NCI-H2196 treated with DMSO at 0.1 percent for 48 hours (cell line): ENCODE measurements at regions not wholly inside any gene's neighbourhood (a gene's known extent, or its start where the extent isn't known, plus 50 kb on each side); places are given as distances from the start of the nearest gene placed in this dataset.
A peak's percentile ranks its signal among the peaks of the same experiment; 100 is the strongest.

Experiments used
- DNase-seq: peaks from one replicate; lab custom pipeline; 2025; ENCODE audit not compliant: unreplicated experiment; lab: John Stamatoyannopoulos, UW

DNA sequence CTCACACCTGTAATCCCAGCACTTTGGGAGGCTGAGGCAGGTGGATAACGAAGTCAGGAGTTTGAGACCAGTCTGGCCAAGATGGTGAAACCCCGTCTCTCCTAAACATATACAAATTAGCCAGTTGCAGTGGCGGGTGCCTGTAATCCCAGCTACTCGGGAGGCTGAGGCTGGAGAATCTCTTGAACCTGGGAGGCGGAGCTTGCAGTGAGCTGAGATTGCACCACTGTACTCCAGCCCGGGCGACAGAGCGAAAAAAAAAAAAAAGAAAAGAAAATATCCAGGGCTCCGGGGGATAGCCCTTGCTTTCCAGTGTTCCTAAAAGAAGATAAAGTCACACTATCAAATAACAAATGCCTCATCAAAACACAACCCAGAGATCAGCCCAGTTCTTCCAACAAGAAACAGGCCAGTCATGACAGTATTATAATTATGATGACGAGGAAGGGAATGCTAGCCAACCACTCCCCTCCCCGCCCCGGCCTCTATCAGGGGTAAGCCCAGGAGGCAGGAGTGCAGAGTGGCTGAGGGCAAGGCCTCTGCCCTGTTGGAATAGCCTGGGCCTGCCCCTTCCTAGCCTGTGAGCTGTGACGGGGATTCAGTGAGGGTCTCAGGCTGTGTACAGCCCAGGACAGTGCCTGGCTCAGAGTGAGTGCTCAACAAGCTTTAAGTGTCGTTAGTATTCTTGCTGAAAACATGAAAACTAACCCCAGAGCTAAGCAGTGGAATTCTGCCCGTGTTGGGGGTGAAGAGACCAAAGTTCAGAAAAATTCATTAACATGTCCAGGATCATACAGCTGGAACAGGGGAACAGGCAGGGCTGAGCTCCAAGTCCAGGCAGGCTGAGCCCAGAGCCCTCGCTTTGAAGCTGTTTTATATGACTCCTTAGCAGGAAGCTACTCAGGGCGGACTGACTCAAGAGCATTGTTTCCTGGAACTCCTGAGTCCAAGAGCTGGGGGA lies 54.3 kb downstream of the FAM241B start:
- no peak for DNase-seq

DNA sequence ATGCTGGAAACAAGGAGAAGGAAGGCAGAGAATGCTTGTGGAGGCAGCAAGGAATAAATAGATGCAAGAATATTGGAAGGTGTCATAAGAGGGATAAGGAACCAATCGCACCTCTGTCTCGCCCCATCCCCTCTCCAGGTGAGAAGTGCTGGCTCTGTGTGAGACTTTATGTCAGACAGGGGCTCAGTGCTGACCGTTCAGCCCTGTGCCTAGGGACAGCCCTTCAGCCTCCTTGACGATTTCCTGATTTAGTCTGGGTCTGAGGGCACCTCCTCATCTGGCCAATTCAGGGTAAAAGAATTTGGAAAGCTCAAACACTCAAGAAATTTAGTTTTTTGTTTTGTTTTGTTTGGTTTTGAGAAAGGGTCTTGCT lies 54.9 kb downstream of the FAM241B start:
- DNase-seq: no peak

DNA sequence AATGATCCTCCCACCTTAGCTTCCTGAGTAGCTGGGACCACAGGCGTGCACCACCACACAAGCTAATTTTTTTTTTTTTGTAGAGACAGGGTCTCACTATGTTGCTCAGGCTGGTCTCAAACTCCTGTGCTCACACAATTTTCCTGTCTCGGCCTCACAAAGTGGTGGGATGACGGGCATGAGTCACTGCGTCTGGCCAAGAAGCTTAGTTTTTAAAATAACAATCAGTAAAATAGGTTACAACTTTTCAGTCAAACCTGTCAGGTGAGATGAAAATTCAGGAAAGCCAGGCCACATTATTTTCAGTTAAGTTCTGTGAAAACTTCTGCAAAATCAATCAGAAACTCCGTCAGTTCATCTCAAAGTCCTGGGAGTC lies 55.4 kb downstream of the FAM241B start:
- DNase-seq: no peak

DNA sequence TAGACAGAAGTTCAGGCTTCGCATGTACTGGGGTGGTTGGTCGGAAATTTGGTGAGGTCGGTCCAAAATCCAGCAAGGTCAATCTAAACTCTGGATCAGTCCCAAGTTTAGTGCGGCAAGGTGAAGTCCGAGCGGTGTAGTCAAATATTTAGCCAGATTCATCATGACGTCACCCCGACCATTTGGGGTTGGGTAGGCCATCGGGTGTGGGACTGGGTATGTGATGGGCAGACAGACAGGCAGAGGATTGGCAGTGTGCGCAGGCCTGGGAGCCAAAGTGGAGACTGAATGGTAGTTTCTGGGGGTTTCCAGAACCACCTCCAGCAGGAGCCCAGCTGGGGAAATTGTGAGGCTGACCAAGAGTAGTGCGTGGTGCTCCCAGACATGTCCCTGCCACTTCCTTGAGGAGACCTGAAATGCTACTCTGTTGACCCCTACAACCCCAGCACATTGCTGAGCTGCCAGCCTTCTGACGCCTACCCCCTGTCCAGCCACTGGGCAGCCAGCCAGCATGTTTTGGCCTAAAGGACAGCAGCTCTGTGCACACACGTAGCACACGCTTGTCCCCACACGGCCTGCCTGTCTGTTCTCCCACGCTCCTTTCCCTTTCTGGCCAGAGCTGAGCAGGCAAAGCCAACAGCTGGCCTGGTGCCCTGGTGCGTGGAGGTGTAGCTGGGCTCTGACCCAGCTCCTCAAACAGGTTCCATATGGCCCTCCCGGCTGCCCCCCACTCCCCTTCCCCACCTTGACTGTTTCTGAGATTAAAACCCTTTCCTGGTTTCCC lies 55.9 kb downstream of the FAM241B start:
- DNase-seq: no peak

DNA sequence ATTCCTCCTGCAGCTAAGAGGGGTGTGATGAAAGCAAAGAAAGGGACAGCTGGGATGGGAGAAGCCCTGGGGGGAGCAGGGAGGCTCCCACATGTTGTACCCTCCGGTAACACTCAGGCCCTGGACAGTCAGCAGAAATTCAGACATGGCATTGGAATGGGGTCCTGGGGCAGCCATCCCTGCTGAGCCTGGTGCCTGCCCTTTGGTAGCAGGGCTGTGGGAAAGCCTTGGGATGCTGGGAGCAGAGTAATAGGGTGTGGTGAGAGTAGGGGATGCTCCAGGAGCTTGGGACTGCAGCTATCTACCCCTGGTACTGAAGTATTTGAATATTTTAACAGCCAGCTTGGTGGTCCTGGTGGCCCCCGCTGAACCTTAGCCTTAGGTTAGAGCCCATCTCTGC lies 56.8 kb downstream of the FAM241B start:
- DNase-seq: no peak

DNA sequence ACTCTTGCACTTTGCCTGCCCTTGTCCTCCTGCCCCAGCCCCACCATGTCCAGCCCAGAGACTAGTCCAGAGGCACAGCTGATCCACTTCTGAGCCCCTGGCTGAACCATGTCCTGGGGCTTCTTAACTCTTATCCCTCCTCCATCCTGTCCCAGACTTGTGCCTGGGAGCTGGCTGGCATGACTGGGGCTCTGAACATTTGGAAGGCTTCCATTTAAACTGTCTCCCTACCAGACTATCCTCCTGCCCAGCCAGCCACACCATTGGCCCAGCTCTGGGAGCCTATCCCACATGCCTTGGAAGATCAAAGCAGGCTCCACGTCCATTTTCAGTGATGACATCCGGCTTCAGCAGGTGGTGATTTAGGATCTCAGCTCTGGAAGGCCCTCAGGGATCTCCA lies 57.4 kb downstream of the FAM241B start:
- DNase-seq: no peak

DNA sequence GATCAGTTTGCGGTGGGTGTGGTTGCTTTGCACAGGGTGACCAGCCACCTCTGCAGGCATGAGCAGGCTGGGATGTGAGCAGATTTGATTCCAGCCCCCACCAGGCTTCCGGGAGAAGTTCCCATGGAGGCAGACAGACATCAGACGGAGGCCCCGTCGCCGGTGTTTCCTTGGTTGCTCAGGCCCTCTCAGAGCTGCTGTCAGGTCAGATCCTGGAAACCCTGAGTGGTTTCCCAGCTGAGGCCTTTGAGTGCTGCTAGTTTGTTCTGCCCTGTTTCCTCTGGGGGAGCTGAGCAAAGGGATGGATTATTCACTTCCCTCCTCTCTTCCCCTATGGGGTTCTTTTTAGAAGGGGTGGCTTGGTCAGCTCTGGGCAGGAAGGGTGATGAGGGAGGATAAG lies 62.2 kb downstream of the FAM241B start:
- no peak for DNase-seq

DNA sequence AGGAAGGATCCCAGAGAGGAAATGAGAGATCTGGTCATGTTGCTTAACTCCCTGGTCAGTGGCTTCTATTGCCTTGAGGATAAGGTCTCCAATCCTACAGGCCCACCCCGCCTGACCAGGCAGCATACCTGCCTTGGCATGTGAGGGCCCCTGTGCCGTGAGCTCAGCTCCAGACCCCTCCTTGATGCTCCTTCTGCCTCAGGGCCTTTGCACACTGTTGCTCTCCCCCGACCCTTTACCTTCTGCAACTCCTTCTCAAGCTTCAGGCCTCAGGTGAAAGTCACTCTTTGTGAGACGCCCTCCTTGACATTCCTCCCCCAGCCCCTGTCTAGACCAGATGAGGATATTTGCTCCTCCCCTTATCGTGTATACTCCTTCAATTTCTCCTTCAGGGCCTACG lies 62.8 kb downstream of the FAM241B start:
- DNase-seq: no peak

DNA sequence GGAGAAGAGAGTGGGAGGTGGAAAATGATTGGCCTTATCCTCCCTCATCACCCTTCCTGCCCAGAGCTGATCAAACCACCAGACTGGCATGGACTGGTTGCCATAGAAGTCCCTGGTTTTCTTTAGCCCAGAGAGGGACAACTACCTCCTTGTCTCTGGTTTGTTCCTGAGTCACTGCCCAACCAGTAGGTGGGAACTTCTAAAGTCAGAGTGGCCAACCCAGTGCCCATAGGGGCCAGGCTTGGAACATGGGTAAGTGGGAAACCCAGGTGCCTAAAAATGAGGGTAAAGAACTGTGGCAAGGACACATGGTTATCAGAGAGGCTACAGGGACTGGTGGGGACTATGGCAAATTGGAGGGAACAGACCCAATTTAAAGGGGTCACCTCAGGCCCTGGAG lies 63.8 kb downstream of the FAM241B start:
- DNase-seq: no peak

DNA sequence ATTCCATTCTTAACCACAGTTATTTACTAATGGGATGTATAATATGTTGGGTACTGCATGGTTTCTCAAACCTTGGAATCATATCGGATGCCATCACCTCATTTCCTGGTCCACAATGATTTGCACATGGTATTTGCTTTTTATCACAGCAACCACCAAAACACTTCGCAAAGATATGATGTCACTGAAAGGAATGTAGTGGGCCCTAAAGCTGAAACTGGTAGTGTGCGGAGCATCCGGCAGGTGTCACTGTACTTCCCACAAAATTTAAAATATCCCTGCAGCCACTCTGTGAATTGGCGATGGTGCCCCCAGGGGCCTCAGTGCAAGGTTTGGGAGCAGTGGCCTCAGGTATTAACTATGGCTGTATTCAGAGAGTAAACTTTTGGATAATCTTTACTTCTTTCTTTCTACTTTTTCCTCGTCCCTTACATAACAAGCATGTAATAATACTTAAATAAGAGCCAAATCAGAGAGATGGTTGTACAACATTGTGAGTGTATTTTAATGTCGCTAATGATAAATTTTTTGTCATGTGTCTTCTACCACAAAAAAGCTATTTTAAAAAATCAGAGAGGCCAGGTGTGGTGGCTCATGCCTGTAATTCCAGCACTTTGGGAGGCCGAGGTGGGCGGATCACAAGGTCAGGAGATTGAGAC lies 66.2 kb downstream of the FAM241B start:
- DNase-seq: peak; percentile 8

DNA sequence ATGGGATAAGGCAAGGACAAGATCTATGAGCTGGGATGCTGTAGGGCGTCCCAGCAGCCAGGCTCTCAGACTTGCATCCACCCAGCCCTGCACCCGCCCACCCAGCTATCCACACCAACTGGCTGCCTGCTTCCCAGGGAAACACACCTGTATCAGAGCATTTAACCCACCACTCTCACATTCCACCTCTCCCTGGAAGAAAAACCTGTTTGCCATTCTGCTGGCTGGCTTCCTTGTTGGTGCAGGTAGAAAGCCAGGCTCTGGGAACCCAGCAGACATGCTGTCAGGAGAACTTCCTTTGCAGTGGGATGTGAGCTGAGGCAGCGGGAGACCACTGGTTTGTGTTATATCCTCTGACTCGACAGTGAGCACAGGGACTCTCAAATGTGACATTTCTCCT lies 67.0 kb downstream of the FAM241B start:
- no peak for DNase-seq

DNA sequence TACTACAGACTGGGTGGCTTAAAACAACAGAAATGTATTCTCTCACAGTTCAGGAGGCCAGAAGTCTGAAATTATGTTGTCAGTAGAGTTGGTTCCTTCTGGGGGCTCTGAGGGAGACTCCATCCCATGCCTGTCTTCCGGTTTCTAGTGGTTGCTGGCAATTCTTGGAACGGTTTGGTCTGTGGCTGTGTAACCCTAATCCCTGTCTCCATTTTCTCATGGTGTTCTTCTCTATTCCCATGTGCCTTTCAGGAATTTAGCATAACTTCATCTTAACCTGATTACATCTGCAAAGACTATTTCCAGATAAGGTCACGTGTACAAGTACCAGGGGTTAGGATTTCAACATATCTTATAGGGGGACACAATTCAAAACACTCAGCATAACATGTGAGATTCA lies 73.2 kb downstream of the FAM241B start:
- DNase-seq: no peak

DNA sequence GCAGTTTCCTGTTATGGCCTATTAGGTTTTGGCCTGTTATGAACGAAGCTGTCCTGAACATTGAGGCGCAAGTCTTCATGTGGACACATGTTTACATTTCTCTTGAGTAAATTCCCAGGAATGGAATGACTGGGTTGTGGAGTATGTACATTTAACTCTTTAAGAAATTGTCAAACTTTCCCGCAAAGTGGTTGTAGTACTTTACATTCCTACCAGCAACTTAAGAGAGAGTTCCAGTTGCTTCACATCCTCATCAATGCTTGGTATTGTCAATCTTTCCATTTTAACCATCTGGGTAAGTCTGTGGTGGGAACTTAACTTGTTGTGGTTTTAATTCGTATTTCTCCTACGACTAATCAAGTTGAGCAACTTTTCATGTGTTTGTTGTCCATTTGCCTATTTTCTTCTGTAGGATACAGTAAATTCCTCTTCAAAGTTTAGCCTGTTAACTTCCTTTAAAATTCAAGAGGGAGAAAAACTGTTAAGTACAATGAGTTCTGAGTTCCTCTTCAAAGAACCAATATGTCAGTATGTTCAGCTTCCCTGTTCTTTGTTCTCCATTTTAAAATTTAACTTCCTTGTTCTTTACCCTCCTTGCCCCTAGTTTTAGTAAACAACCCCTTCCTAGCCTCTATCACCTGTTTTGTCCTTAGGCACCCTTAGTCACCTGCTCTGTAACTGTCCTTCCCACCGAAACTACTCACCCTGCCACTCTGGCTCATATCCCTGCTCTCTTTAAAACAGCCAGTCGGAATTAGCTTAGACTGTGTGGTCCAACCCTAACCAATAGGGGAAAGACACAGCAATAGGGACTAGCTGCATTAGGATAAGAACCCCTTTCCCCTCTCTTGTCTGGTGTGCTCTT lies 74.0 kb downstream of the FAM241B start:
- no peak for DNase-seq

DNA sequence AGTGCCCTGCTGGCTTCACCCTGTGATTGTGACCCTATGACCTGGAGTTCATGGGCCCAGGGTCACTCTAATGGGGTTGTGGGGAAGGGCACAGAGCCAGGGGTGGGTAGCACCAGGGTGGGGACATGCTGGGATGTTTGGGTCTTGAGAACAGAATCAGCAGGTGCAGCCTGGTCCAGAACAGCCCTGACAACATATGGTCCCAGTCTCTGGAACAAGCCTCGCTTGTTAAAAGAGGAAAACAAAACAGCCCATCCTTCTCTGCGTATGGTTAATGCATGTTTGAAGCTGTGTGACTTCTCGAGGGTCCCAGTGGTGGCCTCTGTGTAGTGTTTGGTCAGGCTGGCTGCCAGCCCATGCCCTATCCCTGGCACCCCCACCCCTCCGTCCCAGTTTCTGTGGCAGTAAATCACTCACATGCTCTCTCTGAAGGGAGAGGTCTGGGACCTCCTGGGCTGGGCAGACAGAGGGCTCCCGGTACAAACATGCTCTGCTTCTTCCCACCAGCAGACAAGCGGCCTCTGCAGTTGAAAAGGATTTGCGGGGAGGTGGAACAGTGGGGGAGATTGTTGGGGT lies 79.4 kb downstream of the FAM241B start:
- DNase-seq: no peak

DNA sequence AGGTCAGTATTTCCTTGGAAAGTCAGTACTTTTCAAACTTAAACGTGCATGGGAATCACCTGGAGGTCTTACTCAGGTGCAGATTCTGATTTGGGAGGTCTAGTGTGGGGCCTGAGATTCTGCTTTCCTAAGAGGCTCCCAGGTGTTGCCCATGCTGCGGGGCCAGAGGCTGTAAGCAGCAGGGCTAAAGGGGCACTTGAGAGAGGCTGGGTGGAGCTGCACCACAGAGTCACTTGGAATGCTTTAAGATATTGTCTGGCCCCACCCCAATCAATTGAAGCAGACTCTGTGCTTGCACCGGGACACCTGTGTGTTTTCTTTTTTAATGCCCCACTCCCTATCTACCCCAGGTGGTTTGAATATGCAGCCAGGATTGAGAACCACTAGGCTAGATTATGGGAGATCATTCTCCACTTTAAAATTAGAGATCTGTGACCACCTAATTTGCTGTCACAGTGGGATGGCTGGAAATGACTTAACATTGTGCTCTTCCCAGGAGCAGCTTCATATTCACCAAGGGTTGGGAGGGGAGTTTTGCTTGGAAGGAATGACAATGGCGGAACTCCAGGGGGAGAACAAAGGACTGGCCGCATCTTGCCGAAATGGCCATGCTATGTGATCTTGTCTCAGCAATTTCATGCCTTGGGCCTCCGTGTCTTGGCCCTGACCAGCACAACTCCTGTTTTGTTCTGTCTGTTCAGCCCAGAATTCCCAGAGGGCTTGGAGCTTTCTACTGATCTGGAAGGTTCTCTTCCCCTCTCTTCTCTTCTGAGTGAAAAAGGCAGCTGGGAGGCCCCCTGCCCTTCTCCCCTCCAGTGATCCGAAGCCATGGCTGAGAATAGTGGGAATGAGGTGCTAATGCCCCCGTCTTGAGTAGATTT lies 80.2 kb downstream of the FAM241B start:
- no peak for DNase-seq

DNA sequence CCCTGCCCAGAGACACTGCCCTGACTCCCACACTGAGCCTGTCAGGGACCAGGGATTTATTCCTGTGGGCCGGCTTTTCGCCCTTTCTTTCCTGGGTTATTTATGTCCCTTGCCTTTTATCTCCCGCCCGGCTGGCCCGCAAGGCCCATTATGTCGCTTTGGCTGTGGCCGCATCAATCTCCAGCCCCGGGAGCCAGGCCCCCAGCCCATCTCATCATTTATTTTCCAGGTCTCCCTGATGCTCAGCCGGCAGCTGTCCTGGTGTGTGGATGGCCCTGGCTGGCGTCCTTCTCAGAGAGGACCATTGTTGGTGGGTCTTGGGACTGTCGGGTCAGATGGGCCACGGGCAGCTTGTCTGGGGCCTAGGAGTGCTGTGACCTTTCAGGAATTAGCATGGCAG lies 82.3 kb downstream of the FAM241B start:
- no peak for DNase-seq

DNA sequence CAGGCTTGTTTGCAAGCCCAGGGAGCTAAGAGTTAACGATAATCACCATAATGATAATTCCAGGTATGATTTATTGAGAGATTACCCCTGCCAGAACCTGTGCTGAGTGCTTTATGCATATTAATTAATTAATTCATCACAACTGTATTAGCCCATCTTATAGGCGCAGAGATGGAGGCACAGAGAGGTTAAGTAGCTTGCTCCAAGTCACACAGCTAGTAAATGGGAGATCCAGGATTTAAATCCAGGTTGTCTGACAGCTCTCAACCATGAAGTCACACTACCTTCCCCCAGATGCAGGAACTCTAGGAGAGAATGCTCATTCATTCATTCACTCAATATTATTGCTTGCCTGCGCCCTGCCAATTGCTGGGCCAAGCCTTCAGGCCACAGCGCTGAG lies 84.5 kb downstream of the FAM241B start:
- no peak for DNase-seq

DNA sequence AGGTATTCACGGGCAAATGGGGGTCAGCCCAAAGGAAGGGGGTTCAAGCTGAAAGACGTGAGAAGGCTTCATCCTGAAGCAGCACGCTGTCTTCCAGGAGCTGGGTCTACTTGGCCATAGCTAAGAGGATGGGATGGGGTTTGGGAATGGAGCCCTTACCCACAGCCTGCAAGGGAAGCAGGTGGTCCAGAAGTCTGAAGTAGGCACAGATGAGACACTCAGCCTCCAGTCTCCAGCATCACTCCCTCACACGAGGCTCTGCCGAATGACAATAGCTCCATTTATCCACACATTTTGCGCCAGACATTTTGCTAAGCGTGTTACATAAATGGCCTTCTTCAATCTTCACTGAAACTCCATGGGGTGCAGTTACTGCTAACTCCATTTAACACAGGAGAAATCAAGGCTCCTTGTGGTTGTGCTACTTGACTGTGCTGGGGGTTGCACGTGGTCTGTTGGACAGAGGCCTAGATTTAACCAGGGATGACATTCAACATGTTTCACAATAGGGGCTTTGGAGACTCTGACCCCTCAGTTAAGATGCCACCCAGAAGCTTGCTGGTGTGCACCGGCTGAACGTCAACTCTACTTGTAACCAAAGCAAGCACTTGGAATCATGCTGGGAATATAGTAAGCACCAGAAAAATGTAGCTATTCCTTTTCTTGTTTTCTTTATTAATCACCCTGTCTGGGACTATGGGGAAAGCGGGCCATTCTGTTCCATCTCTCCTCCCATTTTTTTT lies 85.3 kb downstream of the FAM241B start:
- DNase-seq: no peak
